GM13977 (cell line): ENCODE measurements at regions not wholly inside any gene's neighbourhood (a gene's known extent, or its start where the extent isn't known, plus 50 kb on each side); places are given as distances from the start of the nearest gene placed in this dataset.

Experiments
- DNase-seq: peaks from one replicate; pipeline ENCODE4 v3.0.0; 2012; ENCODE audit warnings: low spot score
- in situ Hi-C: fragments of 300-500 bp; cut with MboI; formaldehyde crosslinking; loops from one replicate; pipeline ENCODE4 v1.12.0; 2022; ENCODE audit warnings: low sequenced_read_pairs, low pct_unique_long_range_greater_than_20kb, mixed read lengths, inconsistent platforms; ENCODE audit not compliant: unreplicated experiment
- TF ChIP-seq, protein P1 (sequence below): IDR thresholded peaks from 2 replicates; pipeline ENCODE4 v1.5.1; 2012; ENCODE audit warnings: mild to moderate bottlenecking, control low read depth; ENCODE audit not compliant: insufficient read depth; ENCODE audit errors: extremely low read depth, missing control alignments

DNA sequence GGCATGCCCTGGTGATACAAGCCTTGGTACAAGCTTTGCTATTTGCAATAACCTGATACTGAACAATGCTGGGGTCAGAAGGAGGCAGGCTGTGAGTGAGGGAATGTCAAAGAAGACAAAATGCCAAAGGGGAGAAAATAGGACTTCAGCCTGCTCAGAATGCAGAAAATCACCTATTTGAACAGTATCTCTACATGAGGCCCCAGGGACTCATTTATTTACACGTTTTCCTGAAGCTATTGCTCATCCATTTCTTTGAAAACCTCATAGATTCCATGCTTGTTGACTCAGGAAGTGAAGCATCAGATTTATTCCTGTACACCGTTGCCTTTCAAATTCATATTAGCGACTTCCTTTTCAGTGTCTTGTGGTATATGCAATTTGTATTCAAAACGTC is 69.4 kb upstream of the CBLN2 start:
- no peak for DNase-seq

DNA sequence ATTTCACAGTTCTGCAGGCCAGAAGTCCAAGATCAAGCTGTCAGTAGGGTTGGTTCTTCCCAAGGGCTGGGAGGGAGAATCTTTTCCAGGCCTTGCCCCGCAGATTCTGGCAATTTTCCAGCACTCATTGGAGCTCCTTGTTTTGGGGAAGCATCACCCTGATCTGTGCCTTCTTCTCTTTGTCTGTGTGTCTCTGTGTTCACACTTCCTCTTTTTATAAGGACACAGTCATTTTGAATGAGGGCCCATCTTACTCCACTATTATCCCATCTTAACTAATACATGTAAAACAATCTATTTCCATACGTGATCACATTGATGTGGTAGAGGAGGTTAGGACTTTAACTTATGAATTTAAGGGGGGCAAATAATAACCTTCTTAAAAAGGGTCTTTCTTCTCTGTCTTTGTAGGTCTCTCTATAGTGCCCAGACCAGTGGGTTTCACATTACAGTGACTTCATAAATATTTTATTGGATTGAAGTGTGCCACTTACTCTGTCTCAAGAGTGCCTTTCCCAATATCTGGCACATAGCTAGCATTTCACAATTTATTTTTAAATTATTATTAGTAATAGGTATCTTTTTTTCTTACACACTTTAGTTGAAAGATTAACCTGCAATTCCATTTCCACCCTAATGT is 68.9 kb upstream of the CBLN2 start:
- TF ChIP-seq, protein P1, sequence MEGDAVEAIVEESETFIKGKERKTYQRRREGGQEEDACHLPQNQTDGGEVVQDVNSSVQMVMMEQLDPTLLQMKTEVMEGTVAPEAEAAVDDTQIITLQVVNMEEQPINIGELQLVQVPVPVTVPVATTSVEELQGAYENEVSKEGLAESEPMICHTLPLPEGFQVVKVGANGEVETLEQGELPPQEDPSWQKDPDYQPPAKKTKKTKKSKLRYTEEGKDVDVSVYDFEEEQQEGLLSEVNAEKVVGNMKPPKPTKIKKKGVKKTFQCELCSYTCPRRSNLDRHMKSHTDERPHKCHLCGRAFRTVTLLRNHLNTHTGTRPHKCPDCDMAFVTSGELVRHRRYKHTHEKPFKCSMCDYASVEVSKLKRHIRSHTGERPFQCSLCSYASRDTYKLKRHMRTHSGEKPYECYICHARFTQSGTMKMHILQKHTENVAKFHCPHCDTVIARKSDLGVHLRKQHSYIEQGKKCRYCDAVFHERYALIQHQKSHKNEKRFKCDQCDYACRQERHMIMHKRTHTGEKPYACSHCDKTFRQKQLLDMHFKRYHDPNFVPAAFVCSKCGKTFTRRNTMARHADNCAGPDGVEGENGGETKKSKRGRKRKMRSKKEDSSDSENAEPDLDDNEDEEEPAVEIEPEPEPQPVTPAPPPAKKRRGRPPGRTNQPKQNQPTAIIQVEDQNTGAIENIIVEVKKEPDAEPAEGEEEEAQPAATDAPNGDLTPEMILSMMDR = no peak
- DNase-seq = no peak
- in situ Hi-C loops = no loop called here

More for the DNA sequence above, 69.4 kb upstream of the CBLN2 start:
- TF ChIP-seq, protein P1 = no peak
- in situ Hi-C loops = no loop called here

DNA sequence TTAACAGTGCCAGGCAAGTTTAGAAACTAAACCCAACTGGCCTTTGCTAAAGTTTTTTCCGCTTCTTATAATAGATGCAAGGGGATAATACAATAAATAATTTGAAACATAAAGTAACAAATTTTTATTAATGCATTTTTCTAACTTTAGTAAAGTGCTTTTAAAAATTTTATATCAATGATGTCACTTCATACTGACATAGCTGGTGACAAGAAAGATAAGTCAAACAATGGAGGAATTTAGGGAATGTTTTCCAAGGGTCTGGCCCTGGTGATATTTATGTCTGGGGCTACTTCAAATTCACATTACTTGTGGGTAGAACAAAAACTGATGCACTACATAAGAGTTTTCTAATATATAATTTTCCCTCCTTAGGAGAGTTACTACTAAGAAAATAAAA is 61.2 kb upstream of the CBLN2 start:
- TF ChIP-seq, protein P1 = no peak
- no peak for DNase-seq
- in situ Hi-C loops = no loop called here

DNA sequence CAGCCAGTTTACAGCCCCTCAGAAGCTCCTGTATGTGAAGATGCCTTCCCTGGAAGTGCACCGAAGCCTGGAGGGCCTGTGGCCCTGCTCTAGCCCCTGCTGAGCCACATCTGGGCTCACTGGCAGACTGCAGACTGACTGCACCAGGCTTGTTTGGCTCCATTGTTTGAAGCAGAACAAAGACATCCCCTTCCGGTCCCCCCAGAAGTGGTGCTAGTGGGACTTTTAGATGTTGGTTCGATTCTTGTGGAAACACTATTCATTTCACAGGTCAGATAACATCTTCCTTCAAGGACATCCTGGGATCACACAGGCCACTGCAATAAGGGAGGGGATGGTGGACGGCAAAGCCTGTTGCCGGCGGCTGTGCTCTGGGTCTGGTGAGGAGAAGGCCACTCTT is 57.8 kb upstream of the CBLN2 start:
- DNase-seq = no peak
- TF ChIP-seq, protein P1 = no peak
- in situ Hi-C loops = no loop called here

DNA sequence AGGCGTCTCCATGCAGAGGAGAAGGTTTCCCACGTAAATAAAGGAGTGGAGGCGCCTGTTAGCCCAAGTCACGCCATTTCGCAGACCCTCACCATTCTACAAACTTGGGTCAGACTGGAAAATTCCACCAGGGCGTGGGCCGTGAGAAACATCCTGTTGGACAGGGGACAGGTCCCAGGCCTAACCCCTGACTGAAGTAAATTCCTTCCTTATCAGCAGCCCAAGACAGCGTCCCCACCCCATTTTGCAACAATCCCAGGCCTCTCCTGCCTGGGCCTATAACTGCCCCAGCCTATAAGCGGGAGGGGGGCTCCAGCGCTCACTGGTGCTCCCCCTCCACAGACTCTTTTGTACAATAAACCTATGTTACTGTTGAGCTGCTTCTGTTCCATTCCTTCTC is 57.3 kb upstream of the CBLN2 start:
- no peak for DNase-seq
- TF ChIP-seq, protein P1 = no peak
- in situ Hi-C loops = no loop called here
